ENCODE measurements at regions not wholly inside any gene's neighbourhood (a gene's known extent, or its start where the extent isn't known, plus 50 kb on each side); places are given as distances from the start of the nearest gene placed in this dataset.

DNA sequence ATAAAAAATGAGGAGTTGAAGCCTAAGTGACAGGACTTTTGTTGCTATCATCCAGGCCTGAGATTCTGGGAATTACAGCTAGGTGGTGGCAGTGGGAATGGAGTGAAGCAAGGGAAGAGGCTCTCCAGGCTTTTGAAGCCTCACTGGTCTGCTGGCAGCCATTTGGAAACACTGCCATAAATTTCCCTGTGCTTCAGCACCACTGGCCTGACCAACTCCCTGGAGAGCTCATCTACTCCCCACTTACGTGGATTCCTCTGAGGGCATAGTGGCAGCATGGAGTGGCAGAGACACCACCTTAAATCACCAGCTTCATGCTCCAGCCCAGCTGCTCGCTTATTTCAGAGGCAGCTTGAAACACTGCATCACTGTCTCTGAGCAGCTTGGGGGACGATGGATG lies 518.2 kb downstream of the TLR4 start:
- TF ChIP-seq CREB1 (CRISPR knock-in tag; IDR thresholded peaks at IDR 0.05; ENCODE audit: low read depth) (no peak), POLR2AphosphoS5 (IDR thresholded peaks at IDR 0.05; ENCODE audit: low read depth) (no peak), EZH2phosphoT487 (IDR thresholded peaks at IDR 0.05; ENCODE audit: unreplicated experiment) (no peak), EZH2 (IDR thresholded peaks at IDR 0.05; ENCODE audit: low read depth, unreplicated experiment) (no peak), ZNF114 (CRISPR knock-in tag; IDR thresholded peaks at IDR 0.05) (no peak), NANOG (IDR thresholded peaks at IDR 0.05; ENCODE audit: borderline replicate concordance) (no peak), STAT1 (IDR thresholded peaks at IDR 0.05; ENCODE audit: unreplicated experiment) (no peak), JUNB (IDR thresholded peaks at IDR 0.05; ENCODE audit: unreplicated experiment) (no peak)
- TF ChIP-seq, protein P1, sequence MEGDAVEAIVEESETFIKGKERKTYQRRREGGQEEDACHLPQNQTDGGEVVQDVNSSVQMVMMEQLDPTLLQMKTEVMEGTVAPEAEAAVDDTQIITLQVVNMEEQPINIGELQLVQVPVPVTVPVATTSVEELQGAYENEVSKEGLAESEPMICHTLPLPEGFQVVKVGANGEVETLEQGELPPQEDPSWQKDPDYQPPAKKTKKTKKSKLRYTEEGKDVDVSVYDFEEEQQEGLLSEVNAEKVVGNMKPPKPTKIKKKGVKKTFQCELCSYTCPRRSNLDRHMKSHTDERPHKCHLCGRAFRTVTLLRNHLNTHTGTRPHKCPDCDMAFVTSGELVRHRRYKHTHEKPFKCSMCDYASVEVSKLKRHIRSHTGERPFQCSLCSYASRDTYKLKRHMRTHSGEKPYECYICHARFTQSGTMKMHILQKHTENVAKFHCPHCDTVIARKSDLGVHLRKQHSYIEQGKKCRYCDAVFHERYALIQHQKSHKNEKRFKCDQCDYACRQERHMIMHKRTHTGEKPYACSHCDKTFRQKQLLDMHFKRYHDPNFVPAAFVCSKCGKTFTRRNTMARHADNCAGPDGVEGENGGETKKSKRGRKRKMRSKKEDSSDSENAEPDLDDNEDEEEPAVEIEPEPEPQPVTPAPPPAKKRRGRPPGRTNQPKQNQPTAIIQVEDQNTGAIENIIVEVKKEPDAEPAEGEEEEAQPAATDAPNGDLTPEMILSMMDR (conservative IDR thresholded peaks at IDR 0.05; ENCODE audit: low read depth in 2 of 2): peak; percentile 20 to 43; a peak in 2 of 4 replicates
- TF ChIP-seq, protein P2, sequence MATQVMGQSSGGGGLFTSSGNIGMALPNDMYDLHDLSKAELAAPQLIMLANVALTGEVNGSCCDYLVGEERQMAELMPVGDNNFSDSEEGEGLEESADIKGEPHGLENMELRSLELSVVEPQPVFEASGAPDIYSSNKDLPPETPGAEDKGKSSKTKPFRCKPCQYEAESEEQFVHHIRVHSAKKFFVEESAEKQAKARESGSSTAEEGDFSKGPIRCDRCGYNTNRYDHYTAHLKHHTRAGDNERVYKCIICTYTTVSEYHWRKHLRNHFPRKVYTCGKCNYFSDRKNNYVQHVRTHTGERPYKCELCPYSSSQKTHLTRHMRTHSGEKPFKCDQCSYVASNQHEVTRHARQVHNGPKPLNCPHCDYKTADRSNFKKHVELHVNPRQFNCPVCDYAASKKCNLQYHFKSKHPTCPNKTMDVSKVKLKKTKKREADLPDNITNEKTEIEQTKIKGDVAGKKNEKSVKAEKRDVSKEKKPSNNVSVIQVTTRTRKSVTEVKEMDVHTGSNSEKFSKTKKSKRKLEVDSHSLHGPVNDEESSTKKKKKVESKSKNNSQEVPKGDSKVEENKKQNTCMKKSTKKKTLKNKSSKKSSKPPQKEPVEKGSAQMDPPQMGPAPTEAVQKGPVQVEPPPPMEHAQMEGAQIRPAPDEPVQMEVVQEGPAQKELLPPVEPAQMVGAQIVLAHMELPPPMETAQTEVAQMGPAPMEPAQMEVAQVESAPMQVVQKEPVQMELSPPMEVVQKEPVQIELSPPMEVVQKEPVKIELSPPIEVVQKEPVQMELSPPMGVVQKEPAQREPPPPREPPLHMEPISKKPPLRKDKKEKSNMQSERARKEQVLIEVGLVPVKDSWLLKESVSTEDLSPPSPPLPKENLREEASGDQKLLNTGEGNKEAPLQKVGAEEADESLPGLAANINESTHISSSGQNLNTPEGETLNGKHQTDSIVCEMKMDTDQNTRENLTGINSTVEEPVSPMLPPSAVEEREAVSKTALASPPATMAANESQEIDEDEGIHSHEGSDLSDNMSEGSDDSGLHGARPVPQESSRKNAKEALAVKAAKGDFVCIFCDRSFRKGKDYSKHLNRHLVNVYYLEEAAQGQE (IDR thresholded peaks at IDR 0.05; ENCODE audit: unreplicated experiment): no peak

Measured in GM23338 (cell line).